MM.1S (cell line): ENCODE measurements at regions not wholly inside any gene's neighbourhood (a gene's known extent, or its start where the extent isn't known, plus 50 kb on each side); places are given as distances from the start of the nearest gene placed in this dataset.

ENCODE experiments used
- DNase-seq: peaks from one replicate; pipeline ENCODE4 v3.0.0-alpha.2; 2015
- H2AFZ ChIP-seq: fragments of 300-600 bp; sonication (generic); 2 replicates; pipeline ENCODE4 v1.6.0; 2016; ENCODE audit warnings: antibody characterized with exemption, low read length
- H3F3A ChIP-seq: fragments of 300-600 bp; sonication (generic); 2 replicates; pipeline ENCODE4 v1.6.1; 2016; ENCODE audit warnings: mild to moderate bottlenecking, antibody characterized with exemption, low read length, moderate library complexity, mixed read lengths; ENCODE audit not compliant: insufficient read depth
- H3K27ac ChIP-seq: fragments of 300-600 bp; sonication (generic); 2 replicates; pipeline ENCODE4 v1.5.1; 2016; ENCODE audit warnings: mild to moderate bottlenecking, low read length
- H3K27me3 ChIP-seq: fragments of 300-600 bp; sonication (generic); replicated peaks from 2 replicates; pipeline ENCODE4 v1.6.0; 2016; ENCODE audit warnings: low read length; ENCODE audit not compliant: insufficient read depth
- H3K36me3 ChIP-seq: fragments of 300-600 bp; sonication (generic); replicated peaks from 2 replicates; pipeline ENCODE4 v1.6.1; 2016; ENCODE audit warnings: mild to moderate bottlenecking, low read length, mixed read lengths; ENCODE audit not compliant: insufficient read depth
- H3K4me1 ChIP-seq: fragments of 300-600 bp; sonication (generic); 2 replicates; pipeline ENCODE4 v1.6.1; 2016; ENCODE audit warnings: low read length, mixed read lengths
- H3K4me2 ChIP-seq: fragments of 300-600 bp; sonication (generic); 2 replicates; pipeline ENCODE4 v1.6.0; 2016; ENCODE audit warnings: low read depth, low read length
- H3K4me3 ChIP-seq: fragments of 300-600 bp; sonication (generic); 2 replicates; pipeline ENCODE4 v1.5.1; 2016; ENCODE audit warnings: low read length, mixed read lengths
- H3K79me2 ChIP-seq: fragments of 300-600 bp; sonication (generic); 2 replicates; pipeline ENCODE4 v1.6.1; 2016; ENCODE audit warnings: mixed run types, low read length, mixed read lengths
- H3K9ac ChIP-seq: fragments of 300-600 bp; sonication (generic); 2 replicates; pipeline ENCODE4 v1.6.1; 2016; ENCODE audit warnings: low read length, mixed read lengths
- H3K9me2 ChIP-seq: fragments of 300-600 bp; sonication (generic); replicated peaks from 2 replicates; pipeline ENCODE4 v1.6.1; 2016; ENCODE audit warnings: mild to moderate bottlenecking, low read length, mixed read lengths; ENCODE audit not compliant: insufficient read depth
- H3K9me3 ChIP-seq: fragments of 300-600 bp; sonication (generic); replicated peaks from 2 replicates; pipeline ENCODE4 v1.6.1; 2016; ENCODE audit warnings: mild to moderate bottlenecking, low read length, mixed read lengths; ENCODE audit not compliant: insufficient read depth
- H4K20me1 ChIP-seq: fragments of 300-600 bp; sonication (generic); 2 replicates; pipeline ENCODE4 v1.6.1; 2016; ENCODE audit warnings: mild to moderate bottlenecking, low read length, moderate library complexity, mixed read lengths; ENCODE audit not compliant: insufficient read depth
- CTCF ChIP-seq: fragments of 300-600 bp; sonication (generic); IDR thresholded peaks from 2 replicates; pipeline ENCODE4 v1.5.1; 2016; ENCODE audit warnings: antibody characterized with exemption, low read length, mixed read lengths
- EZH2 ChIP-seq: fragments of 300-600 bp; sonication (generic); optimal IDR thresholded peaks from 2 replicates; pipeline ENCODE3; 2017; ENCODE audit warnings: low read depth, mild to moderate bottlenecking, antibody characterized with exemption, low read length, mixed read lengths
- EZH2phosphoT487 ChIP-seq: fragments of 300-600 bp; sonication (generic); IDR thresholded peaks from 2 replicates; pipeline ENCODE4 v1.6.1; 2018; ENCODE audit warnings: antibody characterized with exemption, low read length

DNA sequence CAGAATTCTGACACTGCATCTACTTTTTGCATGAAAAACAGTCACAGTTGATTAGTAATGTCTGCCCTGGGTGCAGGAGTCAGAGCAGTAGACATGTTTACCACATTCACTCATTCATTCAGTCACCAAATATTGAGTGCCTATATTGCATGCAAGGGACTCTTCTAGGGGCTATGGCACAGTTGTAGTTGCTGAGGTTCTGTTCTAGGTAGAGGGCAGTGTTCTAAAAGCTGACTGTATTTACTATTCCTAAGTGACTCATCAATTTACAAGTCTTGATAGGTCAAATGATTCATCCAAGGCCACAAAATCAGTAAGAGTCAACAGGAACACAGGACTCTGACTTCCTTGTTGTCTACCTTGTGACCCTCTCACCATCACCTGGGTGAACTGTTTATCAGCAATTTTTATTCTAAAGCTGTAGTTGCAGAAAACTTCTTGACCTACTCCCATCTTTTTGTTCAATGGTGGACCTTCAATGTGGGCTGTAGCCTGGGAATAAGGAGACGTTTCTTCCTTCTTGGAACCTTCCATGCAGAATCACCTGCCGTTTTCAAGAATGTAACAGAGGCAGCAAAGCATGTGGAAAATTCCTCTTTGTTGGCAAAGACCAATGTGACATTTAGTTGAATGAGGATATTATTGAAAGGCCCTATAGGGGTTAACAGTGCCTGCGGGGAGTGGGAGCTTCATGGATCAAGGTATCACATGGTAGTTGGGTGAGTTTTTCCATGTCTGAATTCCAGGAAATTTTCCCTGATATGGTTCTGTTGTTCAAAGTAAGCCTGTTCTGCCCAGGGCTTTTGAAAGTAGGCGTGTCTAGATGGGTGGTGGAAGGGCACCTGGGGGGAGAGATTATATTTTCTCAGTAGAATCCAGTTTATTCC, 223.2 kb downstream of the KTN1 start:
- Histone ChIP-seq H3K4me3 (no peak overlapping the region), H3K9ac (no peak overlapping the region), H3K9me2 (no peaks in the 10 kb centered on the region), H4K20me1 (no peaks in the 10 kb centered on the region), H3K4me1 (peaks cover 7% of the 10 kb centered on the region; the same call in 1 of the 2 replicates), H3K27me3 (no peaks in the 10 kb centered on the region), H3K4me2 (no peak overlapping the region), H3K79me2 (no peaks in the 10 kb centered on the region), H3F3A (no peaks in the 10 kb centered on the region), H3K27ac (no peak overlapping the region), H3K9me3 (no peaks in the 10 kb centered on the region), H3K36me3 (no peaks in the 10 kb centered on the region), H2AFZ (no peak overlapping the region)
- DNase-seq = no peak
- no peak for TF ChIP-seq CTCF
- no peak for TF ChIP-seq EZH2phosphoT487
- TF ChIP-seq EZH2 = no peak

DNA sequence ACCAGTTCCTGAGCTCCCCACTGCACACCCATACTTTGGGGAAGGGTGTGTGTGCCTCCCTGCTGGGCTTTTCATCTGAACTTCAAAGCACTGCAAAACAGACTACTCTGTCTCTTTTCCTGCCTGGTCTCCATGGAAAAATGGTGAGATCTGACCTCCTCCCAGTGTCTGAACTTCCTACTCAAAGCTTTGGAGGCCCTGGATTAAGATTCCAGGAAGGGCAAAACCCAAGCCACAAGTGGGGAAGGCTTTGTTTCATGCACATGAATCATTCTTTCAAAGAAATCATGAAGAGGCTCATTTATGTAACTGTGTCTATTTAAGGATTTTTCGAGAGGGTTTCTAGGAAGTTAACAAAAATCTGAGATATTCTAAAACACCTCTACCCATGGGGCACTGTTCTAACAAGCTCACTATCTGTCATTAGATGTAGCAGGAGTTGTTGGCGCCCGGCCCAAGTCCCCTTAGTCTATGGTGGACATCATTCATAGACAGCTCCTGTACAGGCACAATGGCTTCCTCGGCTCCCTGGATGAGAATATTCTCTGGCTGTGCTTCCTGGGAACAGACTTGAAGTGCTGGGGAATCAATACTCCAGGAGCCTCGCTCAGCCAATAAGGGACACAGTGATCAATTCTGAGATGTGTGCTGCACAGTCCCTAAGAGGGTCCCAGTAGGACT, 224.0 kb downstream of the KTN1 start:
- DNase-seq = no peak
- Histone ChIP-seq H3K4me1 (peaks cover 7% of the 10 kb centered on the region; the same call in 1 of the 2 replicates), H3K9ac (no peak overlapping the region), H3K36me3 (no peaks in the 10 kb centered on the region), H3K4me3 (no peak overlapping the region), H3K9me2 (no peaks in the 10 kb centered on the region), H3K9me3 (no peaks in the 10 kb centered on the region), H3K27me3 (no peaks in the 10 kb centered on the region), H4K20me1 (no peaks in the 10 kb centered on the region), H2AFZ (no peak overlapping the region), H3K79me2 (no peaks in the 10 kb centered on the region), H3K4me2 (no peak overlapping the region), H3F3A (no peaks in the 10 kb centered on the region), H3K27ac (no peak overlapping the region)
- TF ChIP-seq CTCF = no peak
- no peak for TF ChIP-seq EZH2
- no peak for TF ChIP-seq EZH2phosphoT487

DNA sequence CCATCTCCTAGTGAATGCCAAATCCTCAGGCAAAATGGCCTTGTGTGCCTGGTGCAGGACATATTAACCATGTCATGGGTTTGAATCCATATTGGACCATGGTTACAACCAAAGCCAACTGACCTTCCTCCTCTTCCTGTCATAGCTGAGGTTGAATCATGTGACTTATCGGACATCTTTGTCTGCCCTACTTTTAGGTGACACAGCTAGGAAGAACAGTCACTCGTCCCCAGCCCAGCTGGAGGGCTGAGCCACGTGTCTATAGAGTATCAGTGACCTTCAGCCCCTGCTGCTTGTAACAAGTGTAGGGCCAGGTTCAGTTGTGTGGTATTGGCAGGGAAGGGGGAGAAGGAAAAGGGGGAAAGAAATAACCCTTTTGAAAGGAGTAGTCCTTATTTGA, 225.2 kb downstream of the KTN1 start:
- H3K9me3 ChIP-seq = no peaks in the 10 kb centered on the region
- no peaks in the 10 kb centered on the region for H3K9me2 ChIP-seq
- H4K20me1 ChIP-seq = no peaks in the 10 kb centered on the region
- H3F3A ChIP-seq = no peaks in the 10 kb centered on the region
- no peak for DNase-seq
- H3K9ac ChIP-seq = no peak overlapping the region
- H3K27me3 ChIP-seq = no peaks in the 10 kb centered on the region
- no peak overlapping the region for H3K4me2 ChIP-seq
- H3K27ac ChIP-seq = no peak overlapping the region
- TF ChIP-seq EZH2phosphoT487 = no peak
- no peak for TF ChIP-seq EZH2
- no peak for TF ChIP-seq CTCF
- H3K79me2 ChIP-seq = no peaks in the 10 kb centered on the region
- H3K4me3 ChIP-seq = no peak overlapping the region
- no peak overlapping the region for H2AFZ ChIP-seq
- H3K4me1 ChIP-seq = peaks cover 7% of the 10 kb centered on the region; the same call in 1 of the 2 replicates
- no peaks in the 10 kb centered on the region for H3K36me3 ChIP-seq
